ENCODE measurements at regions not wholly inside any gene's neighbourhood (a gene's known extent, or its start where the extent isn't known, plus 50 kb on each side); places are given as distances from the start of the nearest gene placed in this dataset.
"Not testable (repeated sequence)": the region's sequence is repeated elsewhere in the genome, so short reads cannot be mapped to it uniquely, and the experiment has no call there.

- no peak for DNase-seq (ENCODE audit: low spot score)
Measured at GRCh38 chr4:140249351-140249750, 95.4 kb upstream of the MAML3 start.

- DNase-seq (ENCODE audit: low spot score) = no peak
Measured at GRCh38 chr4:140247237-140247636, 93.3 kb upstream of the MAML3 start.

GRCh38 chr4:140246216-140246615, 92.2 kb upstream of the MAML3 start:
- no peak for DNase-seq (ENCODE audit: low spot score)

GRCh38 chr4:140244328-140244727, 90.3 kb upstream of the MAML3 start:
- DNase-seq (ENCODE audit: low spot score) = no peak

GRCh38 chr4:140243278-140243753, 89.3 kb upstream of the MAML3 start:
- no peak for DNase-seq (ENCODE audit: low spot score)

GRCh38 chr4:140242357-140243277, 88.6 kb upstream of the MAML3 start:
- DNase-seq (ENCODE audit: low spot score) = no peak

GRCh38 chr4:140240237-140240636, 86.3 kb upstream of the MAML3 start:
- no peak for DNase-seq (ENCODE audit: low spot score)

- no peak for DNase-seq (ENCODE audit: low spot score)
Measured at GRCh38 chr4:140239311-140239710, 85.3 kb upstream of the MAML3 start.

GRCh38 chr4:140238351-140239056, 84.5 kb upstream of the MAML3 start:
- DNase-seq (ENCODE audit: low spot score) = peak; percentile 70

GRCh38 chr4:140237616-140238350, 83.8 kb upstream of the MAML3 start:
- peak; percentile 76 for DNase-seq (ENCODE audit: low spot score)

GRCh38 chr4:140236654-140237169, 82.7 kb upstream of the MAML3 start:
- DNase-seq (ENCODE audit: low spot score) = no peak

GRCh38 chr4:140234697-140235060, 80.7 kb upstream of the MAML3 start:
- no peak for DNase-seq (ENCODE audit: low spot score)

GRCh38 chr4:140233791-140234696, 80.1 kb upstream of the MAML3 start:
- DNase-seq (ENCODE audit: low spot score) = peak; percentile 53

GRCh38 chr4:140229881-140230280, 75.9 kb upstream of the MAML3 start:
- no peak for DNase-seq (ENCODE audit: low spot score)

GRCh38 chr4:140227286-140227685, 73.3 kb upstream of the MAML3 start:
- no peak for DNase-seq (ENCODE audit: low spot score)

GRCh38 chr4:140223056-140223810, 69.2 kb upstream of the MAML3 start:
- DNase-seq (ENCODE audit: low spot score) = no peak

- DNase-seq (ENCODE audit: low spot score) = no peak
Measured at GRCh38 chr4:140222171-140222570, 68.2 kb upstream of the MAML3 start.

- DNase-seq (ENCODE audit: low spot score) = no peak
Measured at GRCh38 chr4:140220058-140220457, 66.1 kb upstream of the MAML3 start.

GRCh38 chr4:140219567-140219966, 65.6 kb upstream of the MAML3 start:
- DNase-seq (ENCODE audit: low spot score) = no peak

GRCh38 chr4:140219070-140219469, 65.1 kb upstream of the MAML3 start:
- not testable (repeated sequence) for DNase-seq (ENCODE audit: low spot score)
